Keratinocyte (primary cell): ENCODE measurements at regions not wholly inside any gene's neighbourhood (a gene's known extent, or its start where the extent isn't known, plus 50 kb on each side); places are given as distances from the start of the nearest gene placed in this dataset.
"Not testable (repeated sequence)": the region's sequence is repeated elsewhere in the genome, so short reads cannot be mapped to it uniquely, and the experiment has no call there.

ENCODE experiments used
- DNase-seq: peaks from one replicate; pipeline ENCODE4 v3.0.0-alpha.2; 2011; ENCODE audit warnings: low read depth, missing footprints, low spot score
- FAIRE-seq: peaks from 2 replicates; lab custom pipeline; 2011; peaks lifted over from hg19 to GRCh38; lab: Jason Lieb, UNC
- H2AFZ ChIP-seq: 2 replicates; pipeline ENCODE4 v1.6.0; 2012; ENCODE audit warnings: low read length, control low read depth, inconsistent platforms; ENCODE audit not compliant: control insufficient read depth
- H3K27ac ChIP-seq: 2 replicates; pipeline ENCODE4 v1.5.1; 2011; ENCODE audit warnings: low read length; ENCODE audit not compliant: control insufficient read depth, insufficient read depth
- H3K27me3 ChIP-seq: 3 replicates; pipeline ENCODE4 v1.6.0; 2011; ENCODE audit warnings: low read length; ENCODE audit not compliant: control insufficient read depth, insufficient read depth; ENCODE audit errors: extremely low read depth
- H3K36me3 ChIP-seq, 2 experiments: 2 replicates in 1 of 2; 3 replicates in 1 of 2; pipeline ENCODE4 v1.5.1; 2011; ENCODE audit warnings: low read length in 2 of 2, mild to moderate bottlenecking in 1 of 2; ENCODE audit not compliant: control insufficient read depth in 2 of 2, insufficient read depth in 2 of 2; ENCODE audit errors: extremely low read depth in 1 of 2
- H3K4me1 ChIP-seq: 3 replicates; pipeline ENCODE4 v1.5.1; 2011; ENCODE audit warnings: low read length; ENCODE audit not compliant: control insufficient read depth, insufficient read depth; ENCODE audit errors: extremely low read depth
- H3K4me2 ChIP-seq: 3 replicates; pipeline ENCODE4 v1.6.0; 2011; ENCODE audit warnings: low read depth, low read length; ENCODE audit not compliant: control insufficient read depth, insufficient read depth; ENCODE audit errors: extremely low read depth
- H3K4me3 ChIP-seq, 3 experiments: fragments of 200-600 bp in 1 of 3; sonication (generic) in 1 of 3; 2 replicates in 2 of 3; 3 replicates in 1 of 3; pipeline ENCODE4 v1.5.1; 2011 to 2016; ENCODE audit warnings: low read length in 3 of 3, mild to moderate bottlenecking in 3 of 3, control low read depth in 2 of 3, inconsistent platforms in 1 of 3, low read depth in 1 of 3, mixed read lengths in 1 of 3, mixed run types in 1 of 3, moderate library complexity in 1 of 3; ENCODE audit not compliant: control insufficient read depth in 2 of 3, insufficient read depth in 2 of 3; ENCODE audit errors: extremely low read depth in 1 of 3
- H3K79me2 ChIP-seq: 2 replicates; pipeline ENCODE4 v1.6.0; 2012; ENCODE audit warnings: low read length; ENCODE audit not compliant: control insufficient read depth, insufficient read depth
- H3K9ac ChIP-seq: 3 replicates; pipeline ENCODE4 v1.6.0; 2011; ENCODE audit warnings: low read length; ENCODE audit not compliant: control insufficient read depth, insufficient read depth; ENCODE audit errors: extremely low read depth
- H3K9me1 ChIP-seq: 3 replicates; pipeline ENCODE4 v1.6.0; 2011; ENCODE audit warnings: low read length; ENCODE audit not compliant: control insufficient read depth, insufficient read depth; ENCODE audit errors: extremely low read depth
- H3K9me3 ChIP-seq: 2 replicates; pipeline ENCODE4 v1.5.1; 2012; ENCODE audit warnings: low read depth, low read length; ENCODE audit not compliant: control insufficient read depth
- H4K20me1 ChIP-seq: 3 replicates; pipeline ENCODE4 v1.6.0; 2011; ENCODE audit warnings: low read length; ENCODE audit not compliant: control insufficient read depth, insufficient read depth; ENCODE audit errors: extremely low read depth
- CTCF ChIP-seq, 3 experiments: IDR thresholded peaks in 1 of 3; conservative IDR thresholded peaks in 1 of 3; optimal IDR thresholded peaks in 1 of 3; 2 replicates in 2 of 3; 3 replicates in 1 of 3; pipeline versions ENCODE3 to v1.5.1; 2011; ENCODE audit warnings: low read length in 3 of 3, mild to moderate bottlenecking in 3 of 3, moderate library complexity in 2 of 3, control low read depth in 1 of 3, inconsistent platforms in 1 of 3; ENCODE audit not compliant: insufficient read depth in 2 of 3; ENCODE audit errors: extremely low read depth in 1 of 3
- EZH2 ChIP-seq: IDR thresholded peaks from one replicate; pipeline ENCODE4 v1.6.1; 2012; ENCODE audit warnings: inconsistent platforms, mild to moderate bottlenecking, low read length, moderate library complexity
- dilution Hi-C: fragments of 300-500 bp; cut with MboI; formaldehyde crosslinking; loops from one replicate; pipeline ENCODE4 v1.7.0; 2020; ENCODE audit warnings: low sequenced_read_pairs; ENCODE audit not compliant: extremely low pct_ligation_motif_present

DNA sequence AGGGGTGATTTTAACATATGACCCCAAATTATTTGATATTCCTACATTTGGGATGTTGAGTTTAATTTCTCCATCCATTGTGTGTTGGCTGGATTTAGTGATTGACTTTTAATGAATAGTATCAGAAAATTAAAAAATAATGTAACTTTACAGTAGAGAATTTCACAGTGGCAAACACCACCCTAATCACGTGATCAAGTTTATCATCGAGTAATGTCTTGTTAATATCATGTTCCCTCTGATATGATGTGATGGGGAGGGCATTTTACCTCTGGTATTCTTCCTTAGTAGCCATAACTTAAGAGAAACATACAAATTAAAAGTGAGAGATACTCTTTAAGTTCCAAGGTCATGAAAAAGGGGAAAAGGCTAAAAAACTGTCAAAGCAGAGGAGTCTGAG, 602.0 kb upstream of the CELF4 start:
- Histone ChIP-seq H3K4me2 (no peak overlapping the region), H3K9me3 (no peaks in the 10 kb centered on the region), H3K36me3 (no peaks in the 10 kb centered on the region), H3K4me3 (no peak overlapping the region), H3K9ac (no peak overlapping the region), H3K27ac (no peak overlapping the region), H4K20me1 (no peaks in the 10 kb centered on the region), H3K27me3 (no peaks in the 10 kb centered on the region), H2AFZ (no peak overlapping the region), H3K4me1 (no peaks in the 10 kb centered on the region), H3K79me2 (no peaks in the 10 kb centered on the region), H3K9me1 (no peaks in the 10 kb centered on the region)
- FAIRE-seq (no peak), DNase-seq (no peak)
- dilution Hi-C loops: no loop called here
- no peak for TF ChIP-seq EZH2
- no peak for TF ChIP-seq CTCF (optimal IDR thresholded peaks at IDR 0.05 in 1 of 3, IDR thresholded peaks at IDR 0.05 in 1 of 3, conservative IDR thresholded peaks at IDR 0.05 in 1 of 3; ENCODE audit: extremely low read depth in 1 of 3, insufficient read depth in 2 of 3, low read length in 3 of 3)

- H3K4me2 ChIP-seq, H3K9ac ChIP-seq, H2AFZ ChIP-seq, H3K27ac ChIP-seq, H3K9me1 ChIP-seq, H3K4me3 ChIP-seq, dilution Hi-C loops, H3K36me3 ChIP-seq, DNase-seq, H4K20me1 ChIP-seq, FAIRE-seq, H3K27me3 ChIP-seq, H3K79me2 ChIP-seq, H3K4me1 ChIP-seq, H3K9me3 ChIP-seq: not testable (repeated sequence)
These were observed 587.5 kb upstream of the CELF4 start for GRCh38 chr18:38153116-38153515.

DNA sequence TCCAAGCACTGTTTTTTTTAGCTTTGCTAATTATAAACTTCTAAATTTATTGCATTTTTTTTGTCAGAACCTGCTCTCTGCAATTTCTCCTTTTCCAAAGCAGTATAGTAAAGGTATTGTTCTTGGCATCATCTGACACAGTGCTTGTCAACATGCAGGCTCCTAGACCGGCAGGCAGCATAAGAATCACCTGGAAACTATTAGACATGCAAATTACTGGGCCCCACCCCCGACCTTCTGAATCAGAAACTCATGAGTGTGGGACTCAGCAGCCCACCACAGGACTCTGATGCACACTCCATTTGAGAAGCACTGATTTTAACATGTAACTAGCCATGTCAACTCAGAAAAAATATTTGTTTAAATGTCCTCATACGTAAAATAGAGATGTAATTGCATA, 551.1 kb upstream of the CELF4 start:
- H2AFZ ChIP-seq: no peak overlapping the region
- FAIRE-seq (no peak), DNase-seq (no peak)
- H3K4me1 ChIP-seq: no peaks in the 10 kb centered on the region
- no peak overlapping the region for H3K4me3 ChIP-seq
- TF ChIP-seq EZH2 (no peak), CTCF (optimal IDR thresholded peaks at IDR 0.05 in 1 of 3, IDR thresholded peaks at IDR 0.05 in 1 of 3, conservative IDR thresholded peaks at IDR 0.05 in 1 of 3; ENCODE audit: extremely low read depth in 1 of 3, insufficient read depth in 2 of 3, low read length in 3 of 3) (no peak)
- no peaks in the 10 kb centered on the region for H3K36me3 ChIP-seq
- no peaks in the 10 kb centered on the region for H3K27me3 ChIP-seq
- dilution Hi-C loops: no loop called here
- H3K27ac ChIP-seq: no peak overlapping the region
- no peaks in the 10 kb centered on the region for H3K9me1 ChIP-seq
- H3K79me2 ChIP-seq: no peaks in the 10 kb centered on the region
- no peak overlapping the region for H3K9ac ChIP-seq
- H3K9me3 ChIP-seq: no peaks in the 10 kb centered on the region
- H4K20me1 ChIP-seq: no peaks in the 10 kb centered on the region
- no peak overlapping the region for H3K4me2 ChIP-seq
